Osteocyte (in vitro differentiated cells): ENCODE measurements at regions not wholly inside any gene's neighbourhood (a gene's known extent, or its start where the extent isn't known, plus 50 kb on each side); places are given as distances from the start of the nearest gene placed in this dataset.
"Not testable (repeated sequence)": the region's sequence is repeated elsewhere in the genome, so short reads cannot be mapped to it uniquely, and the experiment has no call there.

ENCODE experiments used
- DNase-seq: peaks from one replicate; pipeline ENCODE4 v3.0.0; 2021; ENCODE audit warnings: mixed read lengths; ENCODE audit not compliant: unreplicated experiment; ENCODE audit errors: extremely low spot score
- H3K27ac Mint-ChIP-seq: one replicate; pipeline ENCODE4 v1.8.0; 2021; ENCODE audit warnings: mild to moderate bottlenecking, mixed read lengths; ENCODE audit not compliant: unreplicated experiment
- H3K27me3 Mint-ChIP-seq: one replicate; pipeline ENCODE4 v1.8.0; 2021; ENCODE audit warnings: mixed read lengths; ENCODE audit not compliant: unreplicated experiment
- H3K36me3 Mint-ChIP-seq: one replicate; pipeline ENCODE4 v1.8.0; 2021; ENCODE audit warnings: mixed read lengths; ENCODE audit not compliant: unreplicated experiment
- H3K4me1 Mint-ChIP-seq: one replicate; pipeline ENCODE4 v1.8.0; 2021; ENCODE audit warnings: mixed read lengths; ENCODE audit not compliant: unreplicated experiment
- H3K4me3 Mint-ChIP-seq: one replicate; pipeline ENCODE4 v1.8.0; 2021; ENCODE audit warnings: mild to moderate bottlenecking, moderate library complexity, mixed read lengths; ENCODE audit not compliant: unreplicated experiment
- H3K9me3 Mint-ChIP-seq: one replicate; pipeline ENCODE4 v1.8.0; 2021; ENCODE audit warnings: mixed read lengths; ENCODE audit not compliant: unreplicated experiment
- TF ChIP-seq, protein P1 (sequence below): fragments of 200-600 bp; sonication (generic); IDR thresholded peaks from 2 replicates; pipeline ENCODE4 v1.5.0; 2021; ENCODE audit warnings: antibody characterized with exemption, mild to moderate bottlenecking, moderate library complexity

DNA sequence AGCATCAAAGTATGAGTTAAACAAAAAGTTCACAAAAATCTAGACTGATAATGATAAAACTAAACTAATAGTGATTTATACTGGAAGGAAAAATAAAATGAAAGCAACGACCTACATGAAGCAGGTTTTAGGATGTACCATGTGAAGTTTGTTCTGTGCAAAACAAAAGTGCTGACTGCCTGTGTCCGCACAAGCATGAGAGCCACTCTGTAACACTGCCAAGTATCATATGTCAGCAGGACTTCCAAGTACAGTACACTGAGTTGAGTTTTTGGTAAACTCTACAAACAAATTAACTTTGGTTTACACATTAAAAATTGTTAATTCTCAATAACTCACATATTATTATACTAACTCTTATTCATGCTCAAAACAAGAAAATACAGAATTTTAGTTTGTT is 459.0 kb downstream of the PDGFC start:
- no peak overlapping the region for H3K4me3 Mint-ChIP-seq
- peaks cover 11% of the 10 kb centered on the region for H3K9me3 Mint-ChIP-seq
- peaks cover 3% of the 10 kb centered on the region for H3K4me1 Mint-ChIP-seq
- no peak for DNase-seq
- H3K27ac Mint-ChIP-seq: no peak overlapping the region
- TF ChIP-seq, protein P1, sequence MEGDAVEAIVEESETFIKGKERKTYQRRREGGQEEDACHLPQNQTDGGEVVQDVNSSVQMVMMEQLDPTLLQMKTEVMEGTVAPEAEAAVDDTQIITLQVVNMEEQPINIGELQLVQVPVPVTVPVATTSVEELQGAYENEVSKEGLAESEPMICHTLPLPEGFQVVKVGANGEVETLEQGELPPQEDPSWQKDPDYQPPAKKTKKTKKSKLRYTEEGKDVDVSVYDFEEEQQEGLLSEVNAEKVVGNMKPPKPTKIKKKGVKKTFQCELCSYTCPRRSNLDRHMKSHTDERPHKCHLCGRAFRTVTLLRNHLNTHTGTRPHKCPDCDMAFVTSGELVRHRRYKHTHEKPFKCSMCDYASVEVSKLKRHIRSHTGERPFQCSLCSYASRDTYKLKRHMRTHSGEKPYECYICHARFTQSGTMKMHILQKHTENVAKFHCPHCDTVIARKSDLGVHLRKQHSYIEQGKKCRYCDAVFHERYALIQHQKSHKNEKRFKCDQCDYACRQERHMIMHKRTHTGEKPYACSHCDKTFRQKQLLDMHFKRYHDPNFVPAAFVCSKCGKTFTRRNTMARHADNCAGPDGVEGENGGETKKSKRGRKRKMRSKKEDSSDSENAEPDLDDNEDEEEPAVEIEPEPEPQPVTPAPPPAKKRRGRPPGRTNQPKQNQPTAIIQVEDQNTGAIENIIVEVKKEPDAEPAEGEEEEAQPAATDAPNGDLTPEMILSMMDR: no peak
- no peaks in the 10 kb centered on the region for H3K27me3 Mint-ChIP-seq
- no peaks in the 10 kb centered on the region for H3K36me3 Mint-ChIP-seq

- H3K4me3 Mint-ChIP-seq, DNase-seq, H3K27me3 Mint-ChIP-seq, H3K27ac Mint-ChIP-seq, H3K36me3 Mint-ChIP-seq, H3K4me1 Mint-ChIP-seq: not testable (repeated sequence)
- H3K9me3 Mint-ChIP-seq: peaks cover 16% of the 10 kb centered on the region
Observed at GRCh38 chr4:156509921-156510320, 461.7 kb downstream of the PDGFC start.

GRCh38 chr4:156505341-156505955 is 466.2 kb downstream of the PDGFC start:
- no peaks in the 10 kb centered on the region for H3K4me1 Mint-ChIP-seq
- H3K36me3 Mint-ChIP-seq: no peaks in the 10 kb centered on the region
- peaks cover 16% of the 10 kb centered on the region for H3K9me3 Mint-ChIP-seq
- no peaks in the 10 kb centered on the region for H3K27me3 Mint-ChIP-seq
- TF ChIP-seq, protein P1: no peak
- DNase-seq: no peak
- no peak overlapping the region for H3K27ac Mint-ChIP-seq
- no peak overlapping the region for H3K4me3 Mint-ChIP-seq

DNA sequence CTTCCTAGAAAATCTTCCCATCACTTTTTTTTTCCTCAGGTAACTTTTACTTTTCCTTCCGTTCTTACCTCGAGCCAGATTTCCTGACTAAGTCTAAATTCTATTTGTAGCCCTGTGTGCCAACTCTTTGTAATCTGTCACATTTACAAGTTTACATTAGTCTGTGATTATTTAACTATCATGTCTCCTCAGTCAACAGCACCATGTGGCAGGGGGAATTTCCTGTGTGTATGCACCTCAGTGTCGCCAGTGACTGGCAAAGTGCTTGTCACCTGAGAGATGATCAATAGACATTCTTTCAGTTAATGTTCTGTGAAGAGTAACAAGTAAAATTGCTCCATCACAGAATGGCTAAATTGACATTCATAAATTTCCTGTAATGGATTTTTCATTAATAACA is 468.5 kb downstream of the PDGFC start:
- no peak for DNase-seq
- Mint-ChIP-seq H3K4me3 (no peak overlapping the region), H3K9me3 (peaks cover 9% of the 10 kb centered on the region), H3K4me1 (peaks cover 2% of the 10 kb centered on the region), H3K27me3 (no peaks in the 10 kb centered on the region), H3K27ac (no peak overlapping the region), H3K36me3 (no peaks in the 10 kb centered on the region)
- TF ChIP-seq, protein P1: no peak

- Mint-ChIP-seq H3K4me3 (no peak overlapping the region), H3K4me1 (peaks cover 3% of the 10 kb centered on the region), H3K27ac (no peak overlapping the region), H3K9me3 (peaks cover 3% of the 10 kb centered on the region), H3K36me3 (no peaks in the 10 kb centered on the region), H3K27me3 (no peaks in the 10 kb centered on the region)
- no peak for DNase-seq
- TF ChIP-seq, protein P1: no peak
Observed at GRCh38 chr4:156501962-156502361, 469.6 kb downstream of the PDGFC start.

DNA sequence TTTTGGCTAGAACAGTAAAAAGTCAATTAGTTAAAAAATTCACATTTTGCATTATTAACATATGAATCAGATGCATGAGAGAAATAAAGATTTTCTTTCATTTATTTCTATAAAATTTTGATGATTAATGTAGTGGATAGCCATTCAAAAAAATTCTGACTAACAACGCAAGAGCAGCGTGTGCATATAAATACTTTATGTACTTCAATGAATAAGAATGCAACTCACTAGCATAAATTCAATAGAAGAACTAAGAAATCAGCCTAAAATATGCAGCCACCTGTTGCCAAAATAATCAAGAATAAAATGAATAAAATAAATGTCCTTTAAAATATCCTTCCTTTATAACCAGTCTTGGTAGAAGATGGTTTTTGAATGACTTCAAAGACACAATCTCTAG is 471.9 kb downstream of the PDGFC start:
- Mint-ChIP-seq H3K4me1 (peaks cover 4% of the 10 kb centered on the region), H3K4me3 (no peak overlapping the region)

More for the DNA sequence above, 471.9 kb downstream of the PDGFC start:
- Mint-ChIP-seq H3K9me3 (no peaks in the 10 kb centered on the region), H3K27ac (no peak overlapping the region), H3K36me3 (no peaks in the 10 kb centered on the region), H3K27me3 (no peaks in the 10 kb centered on the region)
- TF ChIP-seq, protein P1: no peak
- DNase-seq: no peak
